ENCODE measurements at regions not wholly inside any gene's neighbourhood (a gene's known extent, or its start where the extent isn't known, plus 50 kb on each side); places are given as distances from the start of the nearest gene placed in this dataset.
"Not testable (repeated sequence)": the region's sequence is repeated elsewhere in the genome, so short reads cannot be mapped to it uniquely, and the experiment has no call there.

DNA sequence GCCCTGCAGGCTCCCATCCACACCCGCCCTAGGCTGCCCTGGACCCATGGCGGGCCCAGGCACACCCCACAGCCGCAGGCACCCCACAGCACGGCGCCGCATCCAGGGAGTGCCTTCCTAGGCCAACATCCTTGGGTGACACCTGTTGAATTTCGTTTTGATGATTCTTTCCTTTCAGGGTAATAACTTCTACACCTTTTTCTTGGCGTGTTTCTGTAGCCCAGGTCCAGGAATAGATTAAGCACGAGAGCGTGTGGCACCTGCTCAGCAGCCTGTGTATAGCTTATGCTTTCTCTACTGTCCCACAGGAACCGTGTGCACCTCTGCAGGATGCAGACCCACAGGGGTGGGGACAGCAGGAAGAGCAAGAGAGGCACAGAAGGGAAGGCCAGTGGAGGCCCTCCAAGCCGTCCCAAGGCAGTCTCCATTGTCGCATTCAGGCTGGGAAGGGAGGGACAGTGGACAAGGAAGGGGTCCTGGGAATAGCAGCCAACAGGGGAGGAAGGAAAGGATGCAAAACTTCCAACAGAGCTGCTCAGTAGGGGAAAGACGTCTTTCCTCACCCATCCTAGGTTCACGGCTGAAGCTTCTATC is 118.1 kb upstream of the AFDN start:
- no peak for DNase-seq (ENCODE audit: low read depth, low spot score)

DNA sequence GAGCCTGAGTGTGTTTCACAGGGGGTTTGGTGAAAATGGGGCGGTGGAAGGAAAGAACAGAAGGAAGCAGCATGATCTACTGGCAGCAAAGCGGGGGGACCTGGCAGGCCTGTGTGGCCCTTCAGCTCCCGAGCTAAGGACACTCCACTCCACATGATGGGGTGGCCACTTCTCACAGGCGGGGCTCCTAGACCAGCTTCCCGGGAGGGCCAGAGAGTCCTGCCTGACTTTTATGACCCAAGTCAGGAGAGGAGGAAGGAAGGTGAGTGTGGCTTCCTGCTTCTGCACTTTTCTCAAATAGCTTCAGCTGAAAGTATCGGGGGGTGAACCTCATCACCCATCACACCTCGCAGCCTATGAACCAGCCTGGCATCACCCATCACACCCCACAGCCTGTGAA is 117.5 kb upstream of the AFDN start:
- DNase-seq (ENCODE audit: low read depth, low spot score): no peak

DNA sequence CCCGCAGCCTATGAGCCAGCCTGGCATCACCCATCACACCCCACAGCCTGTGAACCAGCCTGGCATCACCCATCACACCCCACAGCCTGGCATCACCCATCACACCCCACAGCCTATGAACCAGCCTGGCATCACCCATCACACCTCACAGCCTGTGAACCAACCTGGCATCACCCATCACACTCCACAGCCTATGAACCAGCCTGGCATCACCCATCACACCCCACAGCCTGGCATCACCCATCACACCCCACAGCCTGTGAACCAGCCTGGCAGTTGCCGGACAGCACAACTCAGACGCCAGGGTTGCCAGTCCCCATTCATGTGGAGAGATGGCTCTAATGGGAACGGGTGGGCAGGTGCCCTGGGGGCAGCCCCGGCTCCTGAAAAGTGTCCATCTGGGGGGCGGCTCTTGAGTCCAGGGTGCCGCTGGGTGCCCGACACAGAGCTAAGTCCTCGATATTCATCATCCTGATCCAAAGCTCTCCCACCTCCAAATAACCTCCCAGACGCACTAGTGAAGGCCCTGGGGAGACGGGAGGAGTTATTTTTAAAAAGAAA is 116.9 kb upstream of the AFDN start:
- not testable (repeated sequence) for DNase-seq (ENCODE audit: low read depth, low spot score)

DNA sequence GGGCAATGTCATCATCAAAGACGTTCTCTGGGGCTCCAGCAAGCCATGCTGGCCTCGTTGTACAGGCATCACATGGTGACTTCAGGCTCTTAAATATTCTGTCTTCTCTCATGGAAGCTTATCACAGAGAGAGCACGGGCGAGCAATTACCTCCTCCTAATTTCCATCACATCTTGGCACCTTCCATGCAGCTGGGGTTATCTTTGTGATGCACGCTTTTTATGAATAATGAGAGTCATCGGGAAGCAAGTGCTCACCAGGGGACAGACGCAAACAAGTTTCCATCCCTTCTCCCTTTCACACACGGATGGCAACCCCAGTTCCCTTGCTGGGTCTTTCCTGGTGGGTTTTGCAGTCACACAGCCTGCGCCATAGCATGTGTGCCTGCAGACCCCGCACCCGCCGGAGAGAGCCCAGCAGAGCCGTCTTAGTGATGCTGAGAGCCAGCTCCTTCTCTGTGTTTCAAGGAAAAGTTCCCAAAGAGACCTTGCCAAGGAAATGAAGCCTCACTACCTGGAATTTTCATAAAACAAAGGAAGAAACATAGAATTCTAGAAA is 116.3 kb upstream of the AFDN start:
- no peak for DNase-seq (ENCODE audit: low read depth, low spot score)

DNA sequence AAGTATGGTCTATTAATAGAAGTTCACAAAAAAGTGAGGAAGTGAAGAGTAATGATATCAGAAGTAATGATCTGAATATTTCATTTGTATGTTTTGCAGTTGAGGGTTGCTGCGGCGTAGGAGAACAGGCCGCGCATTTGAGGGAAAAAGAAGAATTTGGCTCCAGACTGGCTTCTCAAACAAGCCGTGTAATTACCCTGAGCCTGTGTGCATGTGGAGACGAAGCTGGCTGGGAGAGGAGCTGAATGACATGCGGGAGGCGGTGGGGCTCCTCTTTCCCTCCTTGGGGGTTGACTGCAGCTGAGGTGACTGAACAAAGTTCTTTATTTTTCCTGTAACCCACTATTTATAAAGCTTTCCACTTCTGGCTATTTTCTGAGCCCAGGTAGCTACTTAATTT is 115.5 kb upstream of the AFDN start:
- DNase-seq (ENCODE audit: low read depth, low spot score): no peak

DNA sequence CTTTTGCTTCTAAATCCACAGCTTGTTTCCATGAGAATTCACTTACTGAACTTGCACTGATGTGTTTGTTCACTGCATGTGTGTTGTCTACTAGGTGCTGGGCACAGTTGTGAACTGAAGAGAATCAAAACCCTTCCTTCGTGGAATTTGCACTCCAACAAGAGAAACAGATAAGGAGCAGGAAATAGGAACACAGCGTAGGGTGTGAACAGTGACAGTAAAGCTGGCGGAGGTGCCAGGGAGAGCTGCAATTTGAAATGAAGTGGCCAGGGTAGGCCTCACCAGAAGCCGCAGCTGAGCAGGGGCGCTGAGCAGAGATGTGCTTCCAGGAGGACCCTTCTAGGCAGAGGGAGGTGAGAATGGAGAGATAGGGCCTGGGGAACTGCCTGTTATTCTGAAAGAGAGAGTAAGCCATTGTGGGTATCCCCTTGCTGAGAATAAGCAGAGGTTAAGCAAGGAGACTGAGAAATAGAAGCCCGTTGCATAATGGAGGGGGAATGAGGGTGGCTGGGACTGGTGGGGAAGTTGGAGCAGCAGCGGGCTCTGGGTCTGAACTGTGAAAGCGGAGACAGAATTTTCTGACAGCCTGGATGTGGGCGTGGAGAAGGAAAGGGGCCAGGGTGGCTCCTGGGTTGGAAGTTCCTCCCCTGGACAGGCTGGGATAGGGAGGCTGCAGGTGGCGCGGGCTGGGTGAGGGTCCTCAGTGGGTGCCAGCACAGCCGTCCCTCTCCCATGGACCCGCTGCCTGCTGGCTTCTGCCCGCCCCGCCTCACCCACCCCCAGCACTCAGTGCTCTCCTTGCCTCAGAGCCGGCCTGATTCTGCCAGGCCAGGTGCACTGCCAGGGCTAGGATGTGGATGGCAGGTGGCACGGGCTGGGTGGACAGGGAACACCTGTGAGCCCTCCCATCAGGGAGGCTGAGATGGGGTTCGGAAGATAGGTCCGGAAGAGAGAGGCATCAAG is 114.7 kb upstream of the AFDN start:
- no peak for DNase-seq (ENCODE audit: low read depth, low spot score)

DNA sequence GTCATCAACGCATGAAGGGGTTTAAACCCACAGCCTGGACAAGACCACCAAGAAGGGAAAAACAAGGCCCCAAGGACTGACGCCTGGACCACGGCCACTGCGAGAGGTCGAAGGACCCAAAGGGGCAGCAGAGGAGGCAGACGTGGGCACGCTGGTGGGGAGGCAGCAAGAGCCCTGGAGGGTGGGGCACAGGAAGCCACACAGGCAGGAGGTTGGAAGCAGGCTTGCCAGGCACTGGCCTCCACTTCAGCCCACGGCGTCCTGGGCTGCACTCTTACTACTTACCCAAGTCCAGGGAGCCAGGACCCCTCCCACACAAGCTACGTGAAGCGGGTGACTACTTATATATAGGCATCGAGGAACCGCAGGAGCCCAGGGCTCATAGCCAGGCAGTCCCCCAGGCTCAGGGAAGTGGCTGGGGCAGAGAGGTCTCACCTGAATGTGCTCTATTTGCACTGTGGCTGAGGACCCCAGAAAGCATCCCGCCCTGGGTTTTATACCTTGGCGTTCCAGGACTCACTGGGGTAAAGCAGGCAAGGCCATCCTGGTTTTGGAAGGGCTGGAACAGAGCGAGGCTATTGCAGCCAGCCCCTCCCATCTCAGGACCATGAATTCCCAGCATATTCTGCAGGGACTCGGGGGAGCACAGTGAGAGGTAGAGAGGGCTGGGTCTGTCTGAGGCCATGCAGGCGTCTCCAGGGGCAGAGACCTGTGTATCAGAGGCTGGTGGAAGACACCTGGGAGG is 113.8 kb upstream of the AFDN start:
- DNase-seq (ENCODE audit: low read depth, low spot score): no peak

DNA sequence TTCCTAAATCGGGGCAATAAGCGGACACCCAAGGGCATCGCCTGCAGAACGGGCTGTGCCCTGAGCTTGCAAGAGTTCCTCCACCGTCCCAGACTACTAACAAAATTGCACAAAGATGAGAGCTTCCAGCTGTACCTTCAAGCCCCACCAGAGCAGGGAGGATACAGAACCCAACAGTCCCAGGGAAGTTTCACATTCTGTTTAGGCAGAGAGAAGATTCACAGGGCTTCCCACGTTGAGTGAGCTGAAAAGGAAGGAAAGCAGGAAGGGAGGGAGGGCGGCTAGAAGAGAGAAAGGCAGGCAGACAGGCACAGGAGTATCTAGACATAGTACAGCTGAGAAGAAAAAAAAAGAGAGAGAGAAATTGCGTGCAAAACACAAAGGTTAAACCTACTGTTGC is 112.6 kb upstream of the AFDN start:
- no peak for DNase-seq (ENCODE audit: low read depth, low spot score)

DNA sequence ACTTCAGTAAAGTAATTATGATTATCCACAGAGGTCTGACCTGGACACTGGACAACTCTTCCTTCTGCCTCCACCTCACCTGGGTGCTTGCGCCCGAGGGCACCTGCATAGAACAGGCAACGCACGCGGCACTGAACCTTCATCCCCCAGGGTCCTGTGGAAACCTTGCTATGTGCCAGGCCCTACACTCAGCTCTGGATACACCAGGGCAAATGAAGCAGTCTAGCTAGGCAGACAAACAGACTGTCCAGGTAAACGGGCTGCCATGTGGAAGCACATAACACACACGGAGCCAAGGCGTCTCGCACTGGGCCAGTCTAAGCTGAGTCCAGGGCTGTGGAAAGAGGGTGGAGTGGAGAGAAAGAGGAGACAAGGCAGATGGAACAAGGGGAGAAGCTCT is 109.3 kb upstream of the AFDN start:
- DNase-seq (ENCODE audit: low read depth, low spot score): no peak

DNA sequence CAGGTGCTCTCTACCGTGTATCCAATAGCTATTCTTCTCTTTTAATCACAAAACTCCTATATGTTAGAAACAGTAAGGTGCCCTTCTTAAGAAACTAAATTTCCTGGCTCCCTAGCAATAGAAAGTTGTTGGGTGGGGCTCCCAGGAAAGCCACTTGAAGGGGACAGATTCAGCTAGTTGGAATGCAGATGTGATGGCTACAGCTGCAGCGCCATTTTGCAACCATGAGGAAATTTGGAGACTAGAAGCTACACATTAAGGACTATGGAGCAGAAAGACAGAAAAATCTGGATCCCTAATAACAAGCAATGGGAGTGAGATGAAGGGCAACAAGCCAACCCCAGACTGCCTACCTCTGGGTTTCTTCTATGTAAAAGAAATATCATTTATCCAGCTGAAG is 108.8 kb upstream of the AFDN start:
- no peak for DNase-seq (ENCODE audit: low read depth, low spot score)

DNA sequence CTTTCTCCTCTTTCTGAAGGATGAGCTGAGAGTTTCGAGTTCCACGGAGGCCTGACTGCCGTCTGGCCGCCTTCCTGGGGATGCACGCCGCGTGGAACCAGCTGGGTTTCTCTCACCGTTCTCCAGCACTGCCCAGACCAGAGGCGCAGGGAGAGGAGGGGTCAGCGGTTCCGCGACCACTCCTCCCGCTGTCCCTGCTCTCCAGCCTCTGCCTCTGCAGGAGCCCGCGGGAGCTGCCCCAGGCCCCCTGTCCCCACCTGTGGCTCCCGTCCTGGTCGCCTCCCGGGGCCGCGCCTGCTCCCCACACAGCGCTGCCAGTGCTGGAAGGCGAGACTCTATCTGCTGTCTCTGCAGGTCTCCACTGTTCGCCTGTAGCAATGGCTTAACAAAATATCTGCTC is 106.8 kb upstream of the AFDN start:
- DNase-seq (ENCODE audit: low read depth, low spot score): no peak

DNA sequence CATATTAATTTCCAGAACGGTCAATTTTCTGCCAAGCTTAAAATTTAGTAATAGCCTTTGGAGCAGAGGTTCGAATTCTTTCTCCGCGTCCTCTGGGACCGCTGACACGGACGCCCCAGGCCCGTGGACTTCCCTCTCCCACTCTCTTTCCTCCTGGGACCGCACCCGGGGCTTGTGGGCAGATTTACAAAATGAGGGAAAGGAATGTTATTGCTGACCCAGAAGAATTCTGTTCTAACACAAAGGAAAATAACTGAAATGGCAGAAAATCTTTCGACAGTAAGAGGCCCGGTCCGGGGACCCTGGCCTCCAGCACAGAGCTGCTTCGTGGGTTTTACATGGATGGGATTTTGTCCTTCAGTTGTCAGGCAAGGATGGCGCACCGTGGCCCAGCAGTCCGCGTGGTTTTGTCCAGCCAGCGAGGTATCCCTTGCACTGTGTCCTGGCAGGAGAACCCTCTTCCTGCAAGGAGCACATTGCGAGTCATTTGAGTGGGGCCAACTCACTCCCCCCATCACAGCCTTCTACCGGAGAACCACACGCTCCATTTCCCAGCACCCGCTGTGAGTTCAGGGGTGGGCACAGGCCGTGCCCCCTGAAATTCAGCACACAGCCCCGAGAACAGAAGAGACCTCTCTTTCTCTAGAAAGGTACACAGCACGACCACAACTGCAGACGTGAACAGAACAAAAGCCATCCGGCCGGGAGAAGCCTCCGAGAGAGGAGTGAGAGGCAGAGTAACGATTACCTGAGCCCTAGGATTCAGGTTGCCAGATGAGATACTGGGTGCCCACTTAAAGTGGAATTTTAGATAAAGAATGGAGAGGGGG is 106.0 kb upstream of the AFDN start:
- no peak for DNase-seq (ENCODE audit: low read depth, low spot score)

DNA sequence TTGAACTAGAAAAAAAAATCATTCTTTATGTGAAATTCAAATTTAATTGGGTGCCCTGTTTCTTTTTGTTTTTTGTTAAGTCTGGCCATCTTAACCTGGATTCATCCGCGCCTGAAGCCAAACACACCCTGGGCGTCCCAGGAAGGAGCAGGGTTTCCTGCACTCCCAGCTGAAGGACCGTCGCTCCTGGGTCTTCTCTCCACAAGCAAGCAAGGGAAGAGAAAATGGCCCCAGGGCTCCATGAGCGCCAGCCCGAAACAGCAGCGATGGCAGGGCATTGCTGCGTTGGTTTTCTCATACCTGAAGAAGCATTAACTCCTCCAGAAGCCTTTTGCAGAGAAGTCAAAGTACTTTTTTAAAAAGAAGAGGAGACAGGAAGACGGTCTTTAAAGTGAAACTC is 105.4 kb upstream of the AFDN start:
- no peak for DNase-seq (ENCODE audit: low read depth, low spot score)

DNA sequence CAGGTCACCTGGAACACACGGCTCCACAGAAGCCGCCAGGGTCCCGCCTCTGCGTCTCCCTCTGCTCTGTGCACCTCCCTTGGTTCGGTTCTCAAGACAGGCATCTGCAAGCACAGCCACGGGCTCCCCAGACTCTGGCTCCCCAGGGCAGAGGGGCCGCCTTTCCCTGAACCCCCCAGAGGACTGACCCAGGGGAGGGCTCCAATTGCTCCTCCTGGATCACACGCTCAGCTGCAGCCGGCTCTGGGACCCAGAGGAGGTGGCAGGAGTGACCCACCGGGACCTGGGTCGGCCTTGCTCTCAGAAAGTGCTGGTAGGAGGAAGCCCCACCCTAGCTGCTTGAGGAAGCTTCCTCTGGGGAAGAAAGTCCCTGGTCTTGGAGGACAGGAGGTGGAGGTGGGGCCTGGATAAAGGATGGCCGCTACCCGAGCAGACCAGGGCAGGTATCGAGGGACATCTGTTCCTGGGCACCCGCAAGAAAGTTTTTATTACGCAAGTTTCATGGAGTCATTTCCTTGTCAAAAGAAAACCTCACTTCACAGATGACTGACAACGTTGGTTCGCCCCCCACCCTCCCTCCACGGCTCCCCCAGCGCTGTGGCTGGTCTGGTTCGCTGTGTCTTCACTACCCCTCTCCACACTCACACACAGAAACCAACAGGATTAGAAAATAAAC is 103.9 kb upstream of the AFDN start:
- no peak for DNase-seq (ENCODE audit: low read depth, low spot score)

DNA sequence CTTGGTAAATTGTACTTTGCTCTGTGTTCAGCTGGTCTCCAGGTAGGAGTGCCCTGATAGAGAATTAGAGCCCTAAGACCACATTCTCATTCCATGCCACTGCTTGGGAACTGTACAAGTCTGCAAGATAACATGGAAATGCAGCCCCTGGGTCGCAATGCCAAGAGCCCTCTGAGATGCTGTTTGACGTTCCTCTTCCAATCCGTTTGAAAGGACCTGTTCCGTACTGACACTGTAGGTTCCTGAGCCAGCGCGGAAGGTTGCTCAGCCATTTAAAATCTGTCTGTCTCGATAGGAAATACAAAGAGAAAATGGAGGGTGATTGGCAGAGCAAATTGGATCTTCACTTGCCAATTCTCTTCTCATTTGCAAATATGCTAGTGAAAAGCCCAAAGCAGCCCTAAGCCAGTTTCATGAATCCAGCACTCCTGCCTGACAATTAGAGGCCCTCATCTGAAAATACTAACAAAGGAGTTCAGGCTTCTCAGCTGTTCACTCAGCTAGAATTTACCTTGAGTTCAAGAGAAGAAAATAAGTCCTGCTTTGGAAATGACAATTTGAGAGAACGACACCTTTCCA is 100.6 kb upstream of the AFDN start:
- DNase-seq (ENCODE audit: low read depth, low spot score): no peak

DNA sequence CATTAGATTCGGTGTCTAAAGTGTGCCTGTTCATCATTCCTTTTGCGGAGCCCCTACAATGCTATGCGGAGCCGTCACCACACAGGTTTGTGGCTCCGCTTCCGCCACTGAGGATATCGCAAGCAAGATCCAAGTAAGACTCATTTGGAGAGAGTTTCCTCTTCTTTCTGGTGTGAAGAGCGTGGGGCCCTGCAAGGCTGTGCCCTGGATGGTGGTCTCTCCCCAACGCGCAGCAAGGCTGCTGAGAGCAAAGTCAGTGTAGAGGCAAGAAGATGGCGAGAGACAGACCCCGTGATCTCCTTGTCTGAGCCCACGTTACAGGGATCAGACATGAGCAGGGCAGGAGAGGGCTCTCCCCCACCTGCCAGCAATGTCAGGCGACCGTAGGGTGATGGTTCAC is 96.3 kb upstream of the AFDN start:
- no peak for DNase-seq (ENCODE audit: low read depth, low spot score)

DNA sequence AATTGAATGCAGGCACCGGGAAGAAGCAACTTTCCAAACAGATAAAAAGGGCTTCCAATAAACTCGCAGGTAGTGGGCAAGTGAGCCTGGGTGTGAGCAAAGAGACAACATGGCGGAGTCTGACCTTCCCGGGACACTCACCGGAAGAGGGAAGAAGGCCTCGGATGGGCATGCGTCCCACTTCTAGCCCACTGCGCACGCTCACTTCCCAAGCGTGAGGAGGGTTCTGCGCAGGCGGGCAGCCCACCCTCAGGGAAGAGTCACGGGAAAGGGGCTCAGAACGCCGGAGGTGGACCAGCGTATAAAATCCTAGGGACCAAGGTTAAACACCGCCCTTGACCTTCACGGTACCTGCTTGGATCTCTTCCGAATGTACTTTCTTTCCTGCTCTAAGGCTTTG is 95.5 kb upstream of the AFDN start:
- DNase-seq (ENCODE audit: low read depth, low spot score): no peak

DNA sequence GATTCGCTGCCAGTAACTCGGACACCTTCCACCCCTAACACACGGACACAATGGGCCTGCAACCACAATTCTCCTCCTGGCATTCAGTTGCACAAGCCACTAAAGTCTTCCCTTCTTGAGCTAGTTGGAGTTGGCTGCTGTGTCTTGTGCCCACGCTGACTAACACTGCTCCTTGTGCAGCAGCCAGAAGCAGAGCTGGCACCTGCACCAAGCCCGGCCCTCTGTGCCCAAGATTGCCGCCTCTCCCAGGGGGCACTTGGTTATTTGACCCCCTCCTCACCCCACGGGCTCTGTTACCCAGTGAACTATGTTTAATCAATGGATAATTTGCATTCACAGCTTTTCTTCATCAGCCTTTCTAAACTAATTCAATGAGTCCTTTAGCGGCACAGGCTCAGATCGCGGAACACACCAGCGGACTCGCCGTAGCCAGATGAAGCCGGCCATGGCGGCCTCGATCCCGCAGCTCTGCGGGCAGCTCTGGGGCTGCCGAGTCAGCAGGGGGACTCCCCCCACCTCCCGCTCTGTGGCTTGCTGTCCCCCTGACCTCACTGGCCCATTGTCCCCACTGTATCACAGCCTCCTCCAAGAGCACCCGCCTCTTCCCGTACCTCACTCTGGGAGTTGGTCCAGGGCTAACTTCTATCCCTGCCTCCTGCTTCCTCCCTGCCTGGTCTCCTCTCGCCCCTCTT is 94.8 kb upstream of the AFDN start:
- DNase-seq (ENCODE audit: low read depth, low spot score): no peak
